ENCODE measurements at regions not wholly inside any gene's neighbourhood (a gene's known extent, or its start where the extent isn't known, plus 50 kb on each side); places are given as distances from the start of the nearest gene placed in this dataset.

- TF ChIP-seq CTCF (conservative IDR thresholded peaks at IDR 0.05; ENCODE audit: low read depth in 2 of 2) (no peak), POLR2AphosphoS5 (IDR thresholded peaks at IDR 0.05; ENCODE audit: low read depth) (no peak), EZH2phosphoT487 (IDR thresholded peaks at IDR 0.05; ENCODE audit: unreplicated experiment) (no peak), NANOG (IDR thresholded peaks at IDR 0.05; ENCODE audit: borderline replicate concordance) (no peak), REST (IDR thresholded peaks at IDR 0.05; ENCODE audit: unreplicated experiment) (no peak), EZH2 (IDR thresholded peaks at IDR 0.05; ENCODE audit: low read depth, unreplicated experiment) (no peak), ZNF462 (CRISPR knock-in tag; IDR thresholded peaks at IDR 0.05) (no peak), JUNB (IDR thresholded peaks at IDR 0.05; ENCODE audit: unreplicated experiment) (no peak), ZNF331 (CRISPR knock-in tag; IDR thresholded peaks at IDR 0.05; ENCODE audit: low read depth) (no peak), ETS1 (IDR thresholded peaks at IDR 0.05) (no peak)
Measured at GRCh38 chr2:166610180-166610912, 116.3 kb upstream of the SCN7A start.

Data from GM23338 (cell line).